PC-9 (cell line): ENCODE measurements at regions not wholly inside any gene's neighbourhood (a gene's known extent, or its start where the extent isn't known, plus 50 kb on each side); places are given as distances from the start of the nearest gene placed in this dataset.

Experiments
- EZH2 ChIP-seq: fragments of 200-600 bp; sonication (generic); IDR thresholded peaks from 2 replicates; pipeline ENCODE4 v1.8.0; 2017; ENCODE audit warnings: antibody characterized with exemption, low read depth
- TF ChIP-seq, protein P1 (sequence below): fragments of 200-600 bp; sonication (generic); conservative IDR thresholded peaks from 2 replicates; pipeline ENCODE4 v1.6.1; 2017; ENCODE audit warnings: mixed run types, antibody characterized with exemption, mild to moderate bottlenecking, moderate library complexity

DNA sequence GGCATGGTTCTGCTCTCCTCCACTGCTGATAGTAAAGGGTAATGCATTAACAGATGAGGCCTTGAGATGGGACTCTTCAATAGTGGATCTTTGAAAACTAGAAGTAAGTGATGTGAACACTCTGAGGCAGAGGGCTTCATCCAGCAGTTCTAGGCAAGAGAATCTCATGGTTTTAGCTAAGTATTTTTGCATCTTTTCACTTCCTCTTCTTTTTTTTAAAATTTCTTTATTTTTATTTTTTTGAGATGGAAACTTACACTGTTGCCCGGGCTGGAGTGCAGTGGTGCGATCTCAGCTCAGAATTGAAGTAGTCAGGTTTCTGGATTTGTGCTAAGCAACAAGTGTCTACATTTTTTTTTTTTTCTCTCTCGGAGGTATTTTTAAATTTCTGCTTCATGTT lies 101.9 kb downstream of the MTRR start:
- TF ChIP-seq, protein P1, sequence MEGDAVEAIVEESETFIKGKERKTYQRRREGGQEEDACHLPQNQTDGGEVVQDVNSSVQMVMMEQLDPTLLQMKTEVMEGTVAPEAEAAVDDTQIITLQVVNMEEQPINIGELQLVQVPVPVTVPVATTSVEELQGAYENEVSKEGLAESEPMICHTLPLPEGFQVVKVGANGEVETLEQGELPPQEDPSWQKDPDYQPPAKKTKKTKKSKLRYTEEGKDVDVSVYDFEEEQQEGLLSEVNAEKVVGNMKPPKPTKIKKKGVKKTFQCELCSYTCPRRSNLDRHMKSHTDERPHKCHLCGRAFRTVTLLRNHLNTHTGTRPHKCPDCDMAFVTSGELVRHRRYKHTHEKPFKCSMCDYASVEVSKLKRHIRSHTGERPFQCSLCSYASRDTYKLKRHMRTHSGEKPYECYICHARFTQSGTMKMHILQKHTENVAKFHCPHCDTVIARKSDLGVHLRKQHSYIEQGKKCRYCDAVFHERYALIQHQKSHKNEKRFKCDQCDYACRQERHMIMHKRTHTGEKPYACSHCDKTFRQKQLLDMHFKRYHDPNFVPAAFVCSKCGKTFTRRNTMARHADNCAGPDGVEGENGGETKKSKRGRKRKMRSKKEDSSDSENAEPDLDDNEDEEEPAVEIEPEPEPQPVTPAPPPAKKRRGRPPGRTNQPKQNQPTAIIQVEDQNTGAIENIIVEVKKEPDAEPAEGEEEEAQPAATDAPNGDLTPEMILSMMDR: no peak
- no peak for TF ChIP-seq EZH2
